ENCODE measurements at regions not wholly inside any gene's neighbourhood (a gene's known extent, or its start where the extent isn't known, plus 50 kb on each side); places are given as distances from the start of the nearest gene placed in this dataset.

GRCh38 chr3:74124782-74125181 is 489.7 kb downstream of the CNTN3 start:
- no peak for DNase-seq

- no peak for DNase-seq
Measured at GRCh38 chr3:74122281-74122680, 492.2 kb downstream of the CNTN3 start.

GRCh38 chr3:74121761-74122160 is 492.7 kb downstream of the CNTN3 start:
- no peak for DNase-seq

- no peak for DNase-seq
Measured at GRCh38 chr3:74119221-74119620, 494.5 kb upstream of the PDZRN3 start.

- DNase-seq = no peak
Measured at GRCh38 chr3:74115906-74116305, 491.2 kb upstream of the PDZRN3 start.

- DNase-seq = no peak
Measured at GRCh38 chr3:74107451-74107850, 482.7 kb upstream of the PDZRN3 start.

- DNase-seq = no peak
Measured at GRCh38 chr3:74106925-74107324, 482.2 kb upstream of the PDZRN3 start.

- no peak for DNase-seq
Measured at GRCh38 chr3:74091204-74091603, 466.5 kb upstream of the PDZRN3 start.

- no peak for DNase-seq
Measured at GRCh38 chr3:74089814-74090213, 465.1 kb upstream of the PDZRN3 start.

GRCh38 chr3:74080056-74080461 is 455.3 kb upstream of the PDZRN3 start:
- DNase-seq = no peak

- no peak for DNase-seq
Measured at GRCh38 chr3:74075241-74075640, 450.5 kb upstream of the PDZRN3 start.

GRCh38 chr3:74074700-74075099 is 450.0 kb upstream of the PDZRN3 start:
- no peak for DNase-seq

GRCh38 chr3:74067296-74067695 is 442.6 kb upstream of the PDZRN3 start:
- no peak for DNase-seq

- no peak for DNase-seq
Measured at GRCh38 chr3:74066456-74066855, 441.7 kb upstream of the PDZRN3 start.

- DNase-seq = no peak
Measured at GRCh38 chr3:74059923-74060600, 435.3 kb upstream of the PDZRN3 start.

GRCh38 chr3:74059301-74059922 is 434.7 kb upstream of the PDZRN3 start:
- no peak for DNase-seq

GRCh38 chr3:74057169-74057568 is 432.4 kb upstream of the PDZRN3 start:
- DNase-seq = no peak

- DNase-seq = no peak
Measured at GRCh38 chr3:74055061-74055460, 430.3 kb upstream of the PDZRN3 start.

- DNase-seq = no peak
Measured at GRCh38 chr3:74054566-74054965, 429.8 kb upstream of the PDZRN3 start.

- DNase-seq = no peak
Measured at GRCh38 chr3:74053970-74054516, 429.3 kb upstream of the PDZRN3 start.

GRCh38 chr3:74049444-74049843 is 424.7 kb upstream of the PDZRN3 start:
- no peak for DNase-seq

- DNase-seq = no peak
Measured at GRCh38 chr3:74048699-74049098, 424.0 kb upstream of the PDZRN3 start.

- no peak for DNase-seq
Measured at GRCh38 chr3:74045000-74045399, 420.3 kb upstream of the PDZRN3 start.

GRCh38 chr3:74041068-74041675 is 416.4 kb upstream of the PDZRN3 start:
- no peak for DNase-seq
